Esophagus squamous epithelium (tissue), 4 donors: ENCODE measurements at regions not wholly inside any gene's neighbourhood (a gene's known extent, or its start where the extent isn't known, plus 50 kb on each side); places are given as distances from the start of the nearest gene placed in this dataset.

ENCODE experiments used
- CTCF ChIP-seq, 6 experiments: fragments of 450-650 bp in 4 of 6; fragments of 200-600 bp in 2 of 6; sonication (generic) in 2 of 6; IDR thresholded peaks; one replicate each; pipeline ENCODE4 v1.5.1; 2016 to 2019; ENCODE audit warnings: antibody characterized with exemption in 6 of 6, mild to moderate bottlenecking in 4 of 6, moderate library complexity in 4 of 6
- POLR2A ChIP-seq, 4 donors: fragments of 450-650 bp; IDR thresholded peaks; one replicate each; pipeline ENCODE4 v1.6.1; 2017; ENCODE audit warnings: antibody characterized with exemption in 4 of 4, mild to moderate bottlenecking in 4 of 4, moderate library complexity in 3 of 4

- TF ChIP-seq CTCF (IDR thresholded peaks at IDR 0.05) (no peak), POLR2A (IDR thresholded peaks at IDR 0.05) (no peak)
These were observed 405.7 kb downstream of the KCNRG start for GRCh38 chr13:50420718-50421472.
